ENCODE measurements at regions not wholly inside any gene's neighbourhood (a gene's known extent, or its start where the extent isn't known, plus 50 kb on each side); places are given as distances from the start of the nearest gene placed in this dataset.

GRCh38 chr1:30616759-30617158, 106.6 kb downstream of the MATN1 start:
- TF ChIP-seq CTCF (IDR thresholded peaks at IDR 0.05; ENCODE audit: low read length, missing control alignments), result no peak

DNA sequence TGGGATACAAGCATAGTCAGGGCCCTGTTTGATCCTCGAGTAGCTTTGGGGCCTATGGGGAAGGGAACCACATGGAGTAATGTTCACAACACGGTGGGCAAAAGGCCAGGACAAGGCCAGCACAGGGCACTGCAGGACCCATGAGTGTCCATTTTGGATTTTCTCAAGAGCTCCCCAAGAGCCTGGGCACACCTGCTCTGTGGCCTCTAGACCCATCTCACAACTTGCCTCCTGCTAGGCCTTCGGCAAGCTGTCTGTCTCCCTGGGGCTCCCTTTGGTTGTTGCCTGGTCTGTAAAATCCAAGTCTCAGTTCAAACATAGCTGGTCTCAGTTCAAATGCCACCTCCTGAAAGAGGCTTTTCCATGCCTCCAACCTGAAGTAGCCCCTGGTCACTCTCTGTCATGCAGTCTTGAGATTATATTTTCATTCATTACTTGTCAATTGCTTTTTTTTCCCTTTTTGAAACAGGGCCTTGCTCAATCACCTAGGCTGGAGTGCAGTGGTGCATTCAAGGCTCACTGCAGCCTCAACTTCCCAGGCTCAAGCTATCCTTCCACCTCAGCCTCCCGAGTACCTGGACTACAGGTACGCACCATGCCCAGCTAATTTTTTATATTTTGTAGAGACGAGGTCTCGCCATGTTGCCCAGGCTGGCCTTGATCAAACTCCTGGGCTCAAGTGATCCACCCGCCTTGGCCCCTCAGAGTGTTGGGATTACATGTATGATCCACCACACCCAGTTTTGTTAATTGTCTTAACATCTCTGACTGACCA, 107.4 kb downstream of the MATN1 start:
- TF ChIP-seq CTCF (IDR thresholded peaks at IDR 0.05; ENCODE audit: low read length, missing control alignments), result no peak
- H3K4me3 ChIP-seq (replicated peaks; ENCODE audit: low read depth, low read length), result no peak overlapping the region

More at GRCh38 chr1:30616759-30617158, 106.6 kb downstream of the MATN1 start:
- DNase-seq (ENCODE audit: low read depth), result no peak
- H3K4me3 ChIP-seq (replicated peaks; ENCODE audit: low read depth, low read length), result no peak overlapping the region

DNA sequence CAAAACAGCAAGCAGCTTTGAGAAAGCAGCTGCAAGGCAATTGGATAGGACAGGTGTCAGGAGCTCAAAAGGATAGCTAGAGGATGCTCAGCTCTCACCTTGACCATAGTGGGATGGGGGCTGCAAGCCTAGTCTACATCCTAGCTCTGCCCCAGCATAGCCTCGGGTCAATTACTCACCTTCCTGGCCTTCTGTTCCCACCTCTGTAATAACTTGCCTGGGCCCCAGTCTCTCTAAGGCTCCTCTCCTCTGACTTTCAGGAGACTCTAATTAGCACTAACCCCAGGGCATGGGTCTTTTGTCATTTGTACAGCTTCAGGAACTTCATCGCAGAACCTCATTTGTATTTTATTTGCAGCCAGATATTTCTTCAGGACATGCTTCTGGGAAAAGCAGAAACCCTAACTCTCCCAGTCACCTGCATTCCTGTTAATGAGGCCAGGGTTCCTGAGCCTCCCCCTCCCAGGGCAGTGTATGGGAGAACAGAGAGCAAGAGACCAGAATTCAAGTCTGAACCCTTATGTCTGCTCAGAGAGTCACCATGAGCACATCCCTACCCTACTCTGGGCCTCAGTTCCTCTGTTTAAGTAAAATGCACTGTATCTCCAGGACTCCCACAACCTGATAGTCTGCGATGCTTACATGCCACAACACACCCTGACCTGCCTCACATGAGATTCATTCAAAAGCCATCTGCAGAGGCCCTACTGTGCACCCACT, 108.1 kb downstream of the MATN1 start:
- no peak for TF ChIP-seq CTCF (IDR thresholded peaks at IDR 0.05; ENCODE audit: low read length, missing control alignments)
- DNase-seq (ENCODE audit: low read depth), result no peak
- H3K4me3 ChIP-seq (replicated peaks; ENCODE audit: low read depth, low read length), result no peak overlapping the region

More for the DNA sequence above, 107.4 kb downstream of the MATN1 start:
- DNase-seq (ENCODE audit: low read depth), result no peak

DNA sequence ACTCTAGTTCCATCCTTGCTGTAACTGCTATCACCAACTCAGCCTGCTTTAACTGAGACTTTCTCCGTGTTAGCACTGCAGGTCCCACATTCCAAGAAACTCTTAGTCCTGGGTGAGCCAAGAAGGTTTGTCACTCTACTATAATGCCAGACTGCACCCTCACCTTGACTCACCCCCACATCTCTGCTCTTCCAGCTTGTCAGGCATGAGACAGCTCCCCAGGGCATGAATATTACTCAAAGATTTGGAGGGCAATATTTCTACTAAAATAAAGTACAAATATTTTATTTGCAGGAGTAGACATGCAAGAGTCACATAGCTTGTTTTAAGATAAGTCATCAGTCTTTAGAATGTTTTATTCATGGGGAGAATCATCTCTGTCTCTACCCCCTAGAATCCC, 110.2 kb downstream of the MATN1 start:
- H3K4me3 ChIP-seq (replicated peaks; ENCODE audit: low read depth, low read length), result no peak overlapping the region
- no peak for TF ChIP-seq CTCF (IDR thresholded peaks at IDR 0.05; ENCODE audit: low read length, missing control alignments)
- no peak for DNase-seq (ENCODE audit: low read depth)

DNA sequence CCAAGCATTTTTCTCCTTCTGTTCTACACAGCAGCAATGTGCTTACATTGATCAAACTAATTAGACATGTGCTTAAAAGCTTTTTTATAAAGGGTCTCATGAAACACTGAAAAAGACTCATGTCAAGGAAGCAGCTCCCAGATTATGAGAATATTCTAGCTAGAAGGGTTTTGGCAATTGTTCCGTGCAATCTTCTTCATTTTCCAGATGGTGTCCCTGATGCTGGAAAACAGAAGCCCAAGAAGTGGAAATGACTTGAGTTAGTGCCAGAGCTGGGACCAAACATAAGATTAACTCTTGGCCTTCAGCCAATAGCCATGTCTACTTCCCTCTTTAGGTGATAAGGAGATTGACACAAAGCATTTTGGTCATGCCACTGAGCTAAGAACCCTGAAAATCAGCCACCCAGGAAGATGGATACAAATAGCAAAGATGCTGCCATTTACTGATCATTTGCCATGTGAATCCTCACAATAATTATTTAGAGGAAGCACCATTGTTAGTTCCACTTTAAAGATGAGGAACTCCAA, 110.8 kb downstream of the MATN1 start:
- no peak for DNase-seq (ENCODE audit: low read depth)
- H3K4me3 ChIP-seq (replicated peaks; ENCODE audit: low read depth, low read length), result no peak overlapping the region
- TF ChIP-seq CTCF (IDR thresholded peaks at IDR 0.05; ENCODE audit: low read length, missing control alignments), result no peak

DNA sequence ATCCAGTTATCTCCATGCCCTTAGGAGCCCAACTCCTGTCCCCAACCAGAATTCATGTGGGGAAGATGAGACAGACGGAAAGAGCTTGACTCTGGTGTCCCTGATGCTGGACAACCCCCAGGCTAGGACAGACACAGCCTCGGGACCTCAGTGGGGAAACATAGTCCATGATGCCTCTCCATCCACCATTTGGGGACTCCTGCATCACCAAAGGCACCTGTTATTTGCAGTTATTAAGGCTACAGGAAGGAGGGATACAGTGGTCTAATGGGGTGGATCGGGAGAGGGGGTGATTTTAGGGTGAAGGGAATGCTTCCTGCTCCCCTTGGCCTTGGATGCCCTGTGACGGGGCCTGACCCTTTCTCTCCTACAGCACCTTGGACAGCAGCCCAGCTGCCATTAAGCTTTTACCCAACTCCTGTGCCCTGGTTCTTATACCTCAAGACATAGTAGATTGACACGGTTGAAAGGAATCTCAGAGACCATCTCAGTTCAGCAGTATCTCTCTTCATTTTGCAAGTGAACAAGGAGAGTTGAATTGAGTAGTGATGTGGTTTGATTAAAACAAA, 111.6 kb downstream of the MATN1 start:
- no peak overlapping the region for H3K4me3 ChIP-seq (replicated peaks; ENCODE audit: low read depth, low read length)
- TF ChIP-seq CTCF (IDR thresholded peaks at IDR 0.05; ENCODE audit: low read length, missing control alignments), result no peak

More for the DNA sequence above, 111.6 kb downstream of the MATN1 start:
- DNase-seq (ENCODE audit: low read depth), result no peak

All from fibroblast of pulmonary artery (primary cell).